ENCODE measurements at regions not wholly inside any gene's neighbourhood (a gene's known extent, or its start where the extent isn't known, plus 50 kb on each side); places are given as distances from the start of the nearest gene placed in this dataset.

DNA sequence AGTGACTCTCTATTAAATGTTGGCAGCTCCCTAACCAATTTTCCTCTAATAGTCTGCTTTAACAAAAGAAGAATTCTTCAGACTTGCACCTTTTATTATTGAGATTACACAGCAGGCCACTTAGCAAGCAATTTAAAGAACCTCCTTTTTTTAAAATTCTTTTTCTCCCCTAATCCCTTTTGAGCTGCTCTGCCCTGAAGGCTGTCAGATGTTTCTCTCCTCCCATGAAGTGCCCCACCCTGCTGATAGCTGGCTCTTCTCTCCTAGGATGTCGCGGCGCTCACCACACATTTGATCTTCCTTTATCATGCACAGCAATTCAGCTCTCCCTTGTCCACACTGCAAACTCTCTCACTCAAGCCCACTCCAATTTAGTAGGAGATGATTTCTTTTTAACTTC is 1471.1 kb upstream of the ACO1 start:
- no peaks in the 10 kb centered on the region for H3K79me1 ChIP-seq (ENCODE audit: insufficient read depth, low read depth, low read length, poor library complexity, severe bottlenecking)
- no peak overlapping the region for H3K14ac ChIP-seq (ENCODE audit: insufficient read depth, low read length)
- H3K4me3 Mint-ChIP-seq = peak overlapping the region in 1 of 2 experiments; percentile 3; a peak in 2 of 5 replicates
- no peak overlapping the region for H4K5ac ChIP-seq (ENCODE audit: insufficient read length, low read depth, low read length)
- no CpG with 5 or more reads among the region's 3 CpGs for WGBS (ENCODE audit: extremely low coverage, insufficient read length, low lambda C conversion rate)
- H2BK120ac ChIP-seq (ENCODE audit: low read depth, low read length, poor library complexity, severe bottlenecking) = no peak overlapping the region
- H3K9me3 ChIP-seq (ENCODE audit: control insufficient read depth, low read depth, low read length) = no peaks in the 10 kb centered on the region
- H2BK12ac ChIP-seq (ENCODE audit: insufficient read length, low read depth, low read length) = no peak overlapping the region
- H2AFZ ChIP-seq (ENCODE audit: low read length) = no peak overlapping the region
- H3K4me2 ChIP-seq (ENCODE audit: insufficient read depth, insufficient read length, low read length) = no peak overlapping the region
- TF ChIP-seq, protein P1, sequence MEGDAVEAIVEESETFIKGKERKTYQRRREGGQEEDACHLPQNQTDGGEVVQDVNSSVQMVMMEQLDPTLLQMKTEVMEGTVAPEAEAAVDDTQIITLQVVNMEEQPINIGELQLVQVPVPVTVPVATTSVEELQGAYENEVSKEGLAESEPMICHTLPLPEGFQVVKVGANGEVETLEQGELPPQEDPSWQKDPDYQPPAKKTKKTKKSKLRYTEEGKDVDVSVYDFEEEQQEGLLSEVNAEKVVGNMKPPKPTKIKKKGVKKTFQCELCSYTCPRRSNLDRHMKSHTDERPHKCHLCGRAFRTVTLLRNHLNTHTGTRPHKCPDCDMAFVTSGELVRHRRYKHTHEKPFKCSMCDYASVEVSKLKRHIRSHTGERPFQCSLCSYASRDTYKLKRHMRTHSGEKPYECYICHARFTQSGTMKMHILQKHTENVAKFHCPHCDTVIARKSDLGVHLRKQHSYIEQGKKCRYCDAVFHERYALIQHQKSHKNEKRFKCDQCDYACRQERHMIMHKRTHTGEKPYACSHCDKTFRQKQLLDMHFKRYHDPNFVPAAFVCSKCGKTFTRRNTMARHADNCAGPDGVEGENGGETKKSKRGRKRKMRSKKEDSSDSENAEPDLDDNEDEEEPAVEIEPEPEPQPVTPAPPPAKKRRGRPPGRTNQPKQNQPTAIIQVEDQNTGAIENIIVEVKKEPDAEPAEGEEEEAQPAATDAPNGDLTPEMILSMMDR (conservative IDR thresholded peaks at IDR 0.05) = no peak
- H3K4me1 ChIP-seq (ENCODE audit: insufficient read depth, low read length) = no peaks in the 10 kb centered on the region; the same call in 1 of the 2 replicates
- H4K20me1 ChIP-seq (ENCODE audit: control insufficient read depth, insufficient read depth, insufficient read length) = no peaks in the 10 kb centered on the region
- peaks cover 5 to 11% of the 10 kb centered on the region in 2 experiments for H3K9me3 Mint-ChIP-seq
- peaks cover 7% of the 10 kb centered on the region; the same call in 1 of the 2 replicates for H3K27me3 ChIP-seq (ENCODE audit: insufficient read depth, low read length)
- H3K4ac ChIP-seq (ENCODE audit: low read depth, low read length) = no peak overlapping the region
- H3K9ac ChIP-seq (ENCODE audit: extremely low read depth, insufficient read length, low read length) = no peak overlapping the region
- H3T11ph ChIP-seq (ENCODE audit: low read length) = no peak overlapping the region
- DNase-seq = peak; percentile 73
- H3K23ac ChIP-seq (ENCODE audit: insufficient read length, low read depth, low read length) = no peak overlapping the region
- H3K79me2 ChIP-seq (ENCODE audit: insufficient read depth, low read length) = no peaks in the 10 kb centered on the region
- H3K27me3 Mint-ChIP-seq (ENCODE audit: low read depth) = peaks cover 61% of the 10 kb centered on the region
- peaks cover 0 to 9% (median 4%) of the 10 kb centered on the region in 3 experiments; a peak in 4 of 7 replicates for H3K36me3 Mint-ChIP-seq (ENCODE audit: insufficient read depth in 1 of 3, low read depth in 3 of 3)
- no peak overlapping the region for H2BK20ac ChIP-seq (ENCODE audit: low read depth, low read length, poor library complexity, severe bottlenecking)
- no peak overlapping the region for H3K27ac ChIP-seq (ENCODE audit: insufficient read length, low read depth, low read length)
- no peak overlapping the region for H3K56ac ChIP-seq (ENCODE audit: insufficient read length, low read depth, low read length)
- H2BK5ac ChIP-seq (ENCODE audit: insufficient read length, low read length) = no peak overlapping the region
- H2AK5ac ChIP-seq (ENCODE audit: insufficient read length, low read length) = no peak overlapping the region
- no peak overlapping the region for H4K8ac ChIP-seq (replicated peaks; ENCODE audit: insufficient read length, low read depth, low read length)
- H4K91ac ChIP-seq (ENCODE audit: insufficient read length, low read depth, low read length) = no peak overlapping the region
- no peak overlapping the region for H3K18ac ChIP-seq (ENCODE audit: insufficient read length, low read depth, low read length)
- H3K4me1 Mint-ChIP-seq = peaks cover 22 to 23% of the 10 kb centered on the region in 2 experiments
- no peak overlapping the region for H3K27ac Mint-ChIP-seq
- H3K23me2 ChIP-seq (ENCODE audit: insufficient read length, low read depth, low read length, poor library complexity, severe bottlenecking) = no peaks in the 10 kb centered on the region
- H2BK15ac ChIP-seq (ENCODE audit: low read depth, low read length) = no peak overlapping the region

Data from H9 (cell line).